HS-27A (cell line): ENCODE measurements at regions not wholly inside any gene's neighbourhood (a gene's known extent, or its start where the extent isn't known, plus 50 kb on each side); places are given as distances from the start of the nearest gene placed in this dataset.
"Not testable (repeated sequence)": the region's sequence is repeated elsewhere in the genome, so short reads cannot be mapped to it uniquely, and the experiment has no call there.

Experiments
- DNase-seq: peaks from one replicate; pipeline ENCODE4 v3.0.0-alpha.2; 2012; ENCODE audit warnings: low read depth, missing footprints

- no peak for DNase-seq
These were observed 367.3 kb upstream of the CASK start for GRCh38 chrX:42290608-42291007.

DNA sequence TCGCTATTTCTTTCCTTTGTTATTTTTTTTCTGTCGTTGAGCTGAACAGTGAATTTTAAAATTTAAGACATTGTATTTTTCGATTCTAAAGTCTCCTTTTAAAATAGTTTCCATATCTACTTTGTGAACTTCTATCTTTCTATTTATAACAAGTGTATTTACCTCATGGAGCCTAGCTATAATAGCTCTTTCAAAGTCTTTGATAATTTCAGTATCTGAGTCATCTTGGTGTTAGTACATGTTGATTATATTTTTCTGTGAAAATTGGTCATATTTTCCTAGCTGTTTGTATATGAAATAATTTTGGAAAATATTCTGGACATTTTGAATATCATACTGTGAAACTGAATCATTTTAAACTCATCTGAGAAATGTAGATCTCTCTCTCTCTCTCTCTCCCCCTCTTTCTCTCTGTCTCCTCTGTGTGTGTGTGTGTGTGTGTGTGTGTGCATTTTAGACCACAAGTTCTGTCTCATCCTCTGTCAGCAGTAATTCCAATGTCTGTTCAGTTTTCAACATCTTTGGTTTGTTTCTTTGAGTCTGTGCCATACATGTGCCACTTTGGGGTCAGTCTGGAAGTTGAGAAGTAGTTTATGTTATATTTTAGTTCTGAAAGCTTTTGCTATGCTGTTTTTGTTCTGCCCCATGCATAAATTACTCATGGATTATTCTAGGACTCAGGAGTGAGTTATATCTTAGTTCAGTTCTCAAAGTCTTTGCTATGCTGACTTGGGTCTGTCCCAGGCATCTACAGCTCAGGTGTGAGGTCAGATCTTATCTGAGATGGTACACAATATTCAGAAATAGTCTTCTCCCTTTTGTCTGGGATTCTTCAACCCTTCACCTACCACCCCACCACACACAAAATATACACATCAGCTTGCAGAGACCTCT is 366.4 kb upstream of the CASK start:
- no peak for DNase-seq

DNA sequence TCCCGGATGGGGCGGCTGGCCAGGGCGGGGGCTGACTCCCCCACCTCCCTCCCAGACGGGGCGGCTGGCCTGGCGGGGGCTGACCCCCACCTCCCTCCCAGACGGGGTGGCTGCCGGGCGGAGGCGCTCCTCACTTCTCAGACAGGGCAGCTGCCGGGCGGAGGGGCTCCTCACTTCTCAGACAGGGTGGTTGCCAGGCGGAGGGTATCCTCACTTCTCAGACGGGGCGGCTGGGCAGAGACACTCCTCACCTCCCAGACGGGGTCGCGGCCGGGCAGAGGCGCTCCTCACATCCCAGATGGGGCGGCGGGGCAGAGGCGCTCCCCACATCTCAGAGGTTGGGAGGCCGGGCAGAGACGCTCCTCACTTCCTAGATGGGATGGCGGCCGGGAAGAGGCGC is 362.3 kb upstream of the CASK start:
- DNase-seq: not testable (repeated sequence)

- DNase-seq: no peak
These were observed 353.8 kb upstream of the CASK start for GRCh38 chrX:42276982-42277690.

DNA sequence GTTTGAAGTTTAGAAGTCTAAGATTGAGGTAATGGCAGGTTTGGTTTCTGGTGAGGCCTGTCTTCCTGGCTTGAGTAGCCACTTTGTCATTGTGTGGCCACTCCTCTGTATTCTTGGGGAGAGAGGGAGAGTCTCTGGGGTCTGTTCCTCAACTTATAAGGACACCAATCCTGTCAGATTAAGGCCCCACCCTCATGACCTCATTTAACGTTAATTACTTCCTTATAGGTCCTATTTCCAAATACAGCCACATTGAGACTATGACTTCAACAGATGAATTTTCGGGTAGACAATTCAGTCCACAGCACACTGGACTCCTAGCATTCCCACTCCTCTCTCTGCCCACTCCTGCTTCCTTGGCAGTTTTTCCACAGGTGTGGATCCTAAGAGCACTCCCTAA is 350.8 kb upstream of the CASK start:
- no peak for DNase-seq

DNA sequence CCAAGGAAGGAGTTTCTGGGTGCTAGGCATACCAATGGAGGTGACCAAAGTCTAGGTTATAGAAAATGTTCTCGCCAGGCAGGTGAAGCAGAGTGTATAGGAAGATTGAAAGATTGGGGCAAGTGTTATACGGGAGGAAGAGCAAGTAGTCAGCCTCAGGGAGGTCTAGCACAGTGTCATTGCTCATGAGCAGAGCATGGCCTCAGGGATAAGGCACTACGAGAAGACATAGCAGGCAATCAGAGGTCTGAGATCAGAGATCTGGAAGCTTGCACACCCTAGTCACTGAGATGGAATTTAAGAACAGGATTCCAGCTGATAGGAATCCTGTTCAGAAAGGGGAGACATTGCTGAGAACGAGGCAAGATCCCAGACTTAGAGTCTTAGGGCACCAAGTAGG is 350.0 kb upstream of the CASK start:
- DNase-seq: no peak

GRCh38 chrX:42269186-42269585 is 345.8 kb upstream of the CASK start:
- no peak for DNase-seq

DNA sequence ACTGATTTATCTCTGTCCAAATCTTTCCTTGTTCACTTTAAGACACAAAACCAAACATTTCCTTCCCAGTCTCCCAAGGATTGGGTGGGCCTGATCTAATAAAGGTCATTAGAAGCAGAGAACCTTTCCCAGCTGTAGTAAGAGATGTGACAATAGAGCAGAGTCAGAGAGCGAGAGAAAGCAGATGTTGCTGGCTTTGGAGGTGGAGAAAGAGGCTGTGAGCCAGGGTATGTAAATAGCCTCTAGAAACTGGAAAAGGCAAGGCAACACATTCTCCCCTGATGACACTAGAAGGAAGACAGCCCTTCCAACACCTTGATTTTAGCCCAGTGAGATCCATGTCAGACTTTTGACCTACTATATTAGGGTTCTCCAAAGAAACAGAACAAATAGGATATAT is 337.5 kb upstream of the CASK start:
- no peak for DNase-seq

- DNase-seq: no peak
These were observed 324.9 kb upstream of the CASK start for GRCh38 chrX:42248226-42248625.

DNA sequence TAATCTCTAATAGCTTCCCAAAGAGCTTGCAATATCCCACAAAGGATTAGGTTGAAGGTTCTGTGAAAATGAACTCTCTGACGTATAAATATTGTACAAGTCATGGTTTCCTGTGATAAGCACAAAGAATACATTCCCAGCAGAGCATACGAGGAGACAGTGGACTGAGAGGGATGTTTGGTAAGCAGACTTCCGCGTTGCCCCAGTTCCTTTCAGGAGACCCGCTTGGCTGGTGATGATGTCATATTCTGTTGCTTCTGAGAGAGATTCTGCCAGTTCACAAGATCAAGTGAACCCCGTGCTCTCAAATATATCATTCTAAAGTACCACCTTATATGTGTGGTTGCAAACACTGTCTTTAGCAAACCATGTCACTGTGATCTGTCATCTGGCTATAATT is 323.9 kb upstream of the CASK start:
- no peak for DNase-seq

GRCh38 chrX:42246814-42247213 is 323.5 kb upstream of the CASK start:
- no peak for DNase-seq

DNA sequence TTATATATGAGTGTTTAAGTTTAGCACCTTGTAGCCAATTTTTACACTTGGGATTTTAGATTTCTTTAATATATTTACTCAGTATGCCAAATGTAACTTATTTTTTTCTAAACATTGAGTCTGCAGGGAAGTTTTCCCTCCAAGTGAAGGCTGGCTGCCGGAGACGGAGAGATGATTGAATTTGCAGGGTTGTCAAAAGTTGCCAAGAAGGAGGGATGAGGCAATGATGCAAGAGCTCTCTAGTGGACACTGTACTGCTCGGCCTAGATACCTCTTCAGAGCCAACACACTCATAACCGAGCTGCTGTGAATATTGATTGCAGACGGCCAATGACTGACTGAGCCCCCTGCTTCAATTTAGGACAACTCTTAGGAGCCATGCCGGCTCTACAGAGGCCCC is 318.6 kb upstream of the CASK start:
- no peak for DNase-seq

- no peak for DNase-seq
These were observed 318.1 kb upstream of the CASK start for GRCh38 chrX:42241421-42241820.

GRCh38 chrX:42237956-42238355 is 314.6 kb upstream of the CASK start:
- no peak for DNase-seq

GRCh38 chrX:42229533-42229932 is 306.2 kb upstream of the CASK start:
- DNase-seq: no peak

- no peak for DNase-seq
These were observed 297.3 kb upstream of the CASK start for GRCh38 chrX:42220666-42221065.

DNA sequence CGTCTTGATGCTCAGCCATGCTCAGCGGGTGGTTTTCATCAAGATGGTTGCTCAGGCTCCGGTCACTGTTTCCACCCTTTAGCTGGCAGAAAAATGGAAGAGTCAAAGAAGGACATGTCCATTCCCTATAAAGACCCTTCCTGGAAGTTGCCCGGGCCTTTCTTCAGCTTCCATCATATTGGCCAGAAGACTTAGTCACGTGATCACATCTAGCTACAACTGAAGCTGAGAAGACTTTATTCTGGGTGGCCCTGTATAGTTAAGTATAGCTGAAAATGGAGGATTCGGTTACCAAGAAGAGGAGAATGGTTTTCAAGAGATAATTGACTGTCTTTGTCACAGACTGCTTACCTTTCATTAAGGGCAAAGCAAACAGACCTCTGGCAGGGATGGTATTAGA is 296.7 kb upstream of the CASK start:
- no peak for DNase-seq

- no peak for DNase-seq
These were observed 295.9 kb upstream of the CASK start for GRCh38 chrX:42219231-42219630.

GRCh38 chrX:42195506-42195905 is 272.2 kb upstream of the CASK start:
- no peak for DNase-seq

DNA sequence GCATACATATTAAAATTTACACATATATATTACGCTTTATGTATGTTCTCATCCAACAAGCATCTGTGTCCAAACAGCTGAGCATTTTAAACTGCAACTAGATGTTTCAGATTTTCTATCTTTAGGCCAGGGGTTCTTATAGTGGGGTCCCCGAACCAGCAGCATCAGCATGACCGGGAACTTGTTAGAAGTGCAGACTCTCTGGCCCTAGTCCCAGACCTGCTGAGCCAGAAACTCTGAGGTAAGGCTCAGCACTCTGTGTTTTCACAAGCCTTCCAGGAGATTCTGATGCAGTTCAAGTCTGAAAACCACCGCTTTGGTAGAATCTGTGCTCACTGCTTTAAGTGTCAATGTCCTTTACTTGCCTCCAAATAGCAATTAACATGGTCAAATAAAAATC is 266.2 kb upstream of the CASK start:
- no peak for DNase-seq

- no peak for DNase-seq
These were observed 265.4 kb upstream of the CASK start for GRCh38 chrX:42188730-42189129.

GRCh38 chrX:42176789-42177188 is 253.4 kb upstream of the CASK start:
- no peak for DNase-seq

DNA sequence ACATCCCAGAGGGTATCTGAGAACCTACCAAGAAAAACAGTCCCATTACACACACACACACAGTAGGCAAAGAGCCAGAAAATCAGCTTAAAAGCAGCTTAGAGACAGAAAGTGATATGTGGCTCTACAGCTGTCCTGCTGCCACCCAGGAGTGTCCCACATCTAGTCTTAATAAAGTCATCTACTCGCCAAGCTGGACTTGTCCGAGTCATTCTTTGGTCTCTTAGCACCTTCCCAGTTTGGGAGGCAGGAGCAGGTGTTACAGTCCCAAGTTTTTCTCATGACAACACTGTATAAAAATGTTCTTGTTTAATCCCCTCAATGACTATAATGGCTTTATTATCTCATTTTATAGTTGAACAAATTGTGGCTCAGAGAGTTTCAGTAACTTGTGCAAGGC is 252.5 kb upstream of the CASK start:
- DNase-seq: no peak

DNA sequence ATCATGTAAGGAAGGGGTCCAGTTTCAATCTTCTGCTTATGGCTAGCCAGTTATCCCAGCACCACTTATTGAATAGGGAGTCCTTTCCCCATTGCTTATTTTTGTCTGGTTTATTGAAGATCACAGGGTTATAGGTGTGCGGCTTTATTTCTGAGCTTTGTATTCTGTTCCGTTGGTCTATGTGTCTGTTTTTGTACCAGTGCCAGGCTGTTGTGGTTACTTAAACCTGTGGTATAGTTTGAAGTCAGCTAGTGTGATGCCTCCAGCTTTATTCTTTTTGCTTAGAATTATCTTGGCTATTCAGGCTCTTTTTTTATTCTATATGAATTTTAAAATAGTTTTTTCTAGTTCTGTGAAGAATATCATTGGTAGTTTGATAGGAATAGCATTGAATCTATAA is 234.6 kb upstream of the CASK start:
- not testable (repeated sequence) for DNase-seq
